HG02642 (cell line): ENCODE measurements at regions not wholly inside any gene's neighbourhood (a gene's known extent, or its start where the extent isn't known, plus 50 kb on each side); places are given as distances from the start of the nearest gene placed in this dataset.
"Not testable (repeated sequence)": the region's sequence is repeated elsewhere in the genome, so short reads cannot be mapped to it uniquely, and the experiment has no call there.

ENCODE experiments used
- ATAC-seq: cut with Tn5 transposase; IDR thresholded peaks from one replicate; pipeline ENCODE4 v1.9.1; 2021; ENCODE audit warnings: mild to moderate bottlenecking; ENCODE audit not compliant: unreplicated experiment, poor library complexity

DNA sequence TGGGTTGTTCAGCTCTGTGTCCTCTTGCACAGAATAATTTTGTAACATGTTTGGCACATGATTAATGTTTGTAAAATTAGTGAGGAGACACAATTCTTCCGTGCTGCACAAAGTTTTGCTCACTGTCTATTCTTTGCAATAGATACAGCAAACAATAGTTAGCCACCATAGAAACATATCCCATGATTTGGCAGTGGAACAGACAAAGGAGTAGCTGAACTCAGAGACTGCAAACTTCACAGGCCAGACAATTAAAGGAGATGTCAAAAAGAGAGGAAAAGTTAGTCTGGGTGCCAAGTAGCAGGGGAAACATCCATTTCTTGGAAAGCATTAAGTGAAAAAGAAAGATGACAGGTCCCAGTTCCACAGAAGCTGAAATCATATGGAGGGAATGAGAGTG, 267.4 kb upstream of the NRXN1 start:
- ATAC-seq = no peak

DNA sequence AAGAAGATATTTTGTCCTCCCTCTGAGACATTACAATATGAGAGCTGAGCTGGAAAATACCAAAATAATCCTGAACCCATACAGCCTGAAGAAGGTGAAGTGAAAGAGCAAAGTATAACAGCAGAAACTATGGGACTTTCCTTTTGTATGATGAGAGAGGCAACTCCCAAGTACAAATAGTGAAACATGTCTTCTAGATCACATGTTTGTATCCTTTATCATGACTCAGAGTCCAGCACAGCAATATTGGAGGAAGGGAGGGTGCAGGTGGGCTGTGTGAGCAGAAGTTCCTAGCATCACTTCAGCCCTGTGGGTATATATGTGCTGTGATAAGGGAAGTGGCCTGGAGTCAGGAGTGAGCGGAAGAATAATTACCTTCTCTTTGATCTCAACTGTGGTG, 265.6 kb upstream of the NRXN1 start:
- no peak for ATAC-seq

DNA sequence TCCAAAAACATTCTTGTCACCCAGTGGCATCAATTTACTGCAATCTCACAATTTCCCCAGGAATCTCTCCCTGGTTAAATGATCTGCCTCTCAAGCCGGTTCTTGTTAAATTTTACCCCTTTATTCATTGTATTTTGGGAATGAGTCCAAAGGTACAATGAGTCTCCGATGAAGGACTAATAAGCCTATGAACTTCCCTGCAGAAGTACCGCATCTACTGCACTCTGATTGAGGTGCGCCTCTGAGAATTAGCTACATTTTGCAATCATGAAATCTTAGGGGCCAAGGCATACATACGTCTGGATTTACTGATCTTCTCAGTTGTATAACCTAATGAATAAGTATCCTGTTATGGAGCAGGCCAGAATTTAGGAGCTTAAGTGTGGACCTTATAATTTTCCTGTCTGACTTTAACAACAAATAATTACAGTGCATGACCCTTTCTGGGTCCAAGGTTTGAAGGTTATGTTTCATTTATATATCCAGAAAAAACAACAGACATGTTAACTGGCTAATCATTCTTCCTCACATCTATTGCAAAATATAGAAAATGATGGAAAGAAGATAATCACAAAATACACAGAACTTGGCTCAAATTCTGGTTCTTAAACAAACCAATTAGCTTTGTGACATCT, 261.8 kb upstream of the NRXN1 start:
- no peak for ATAC-seq

DNA sequence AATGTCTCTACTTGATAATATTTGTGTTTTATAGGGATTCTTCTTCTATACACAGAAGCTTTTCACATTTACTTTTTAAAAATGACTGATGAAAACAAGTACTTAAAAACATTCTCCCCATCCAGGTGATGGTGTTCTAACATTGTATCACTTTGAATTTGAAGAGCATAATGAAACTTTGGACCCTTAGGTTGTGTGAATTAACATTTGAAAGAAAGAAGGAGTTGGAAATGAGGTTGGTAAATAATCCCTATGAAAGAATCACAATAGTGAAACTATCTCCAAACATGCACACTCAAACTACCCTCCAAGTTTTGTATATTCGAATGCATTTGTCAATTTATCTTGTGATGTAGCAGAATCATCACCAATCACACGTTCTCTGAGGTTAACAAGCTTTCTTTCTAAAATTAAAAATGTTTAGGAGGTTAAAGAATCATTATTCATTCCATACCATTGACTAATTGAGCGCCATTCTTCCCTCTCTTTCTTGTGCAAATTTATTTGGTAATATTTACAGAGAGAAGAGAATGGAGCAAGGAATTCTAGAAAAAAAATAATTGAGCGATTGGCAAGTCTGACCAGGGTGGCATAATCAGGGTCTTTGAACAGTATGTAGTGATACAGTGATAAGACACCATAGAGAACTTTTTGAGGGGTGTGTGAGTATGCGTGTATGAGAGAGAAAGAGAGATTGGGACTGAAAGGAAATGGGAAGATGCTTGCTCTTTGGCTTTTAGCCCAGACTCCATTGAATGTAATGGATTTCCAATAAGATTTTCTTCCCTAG, 260.0 kb upstream of the NRXN1 start:
- ATAC-seq = no peak

DNA sequence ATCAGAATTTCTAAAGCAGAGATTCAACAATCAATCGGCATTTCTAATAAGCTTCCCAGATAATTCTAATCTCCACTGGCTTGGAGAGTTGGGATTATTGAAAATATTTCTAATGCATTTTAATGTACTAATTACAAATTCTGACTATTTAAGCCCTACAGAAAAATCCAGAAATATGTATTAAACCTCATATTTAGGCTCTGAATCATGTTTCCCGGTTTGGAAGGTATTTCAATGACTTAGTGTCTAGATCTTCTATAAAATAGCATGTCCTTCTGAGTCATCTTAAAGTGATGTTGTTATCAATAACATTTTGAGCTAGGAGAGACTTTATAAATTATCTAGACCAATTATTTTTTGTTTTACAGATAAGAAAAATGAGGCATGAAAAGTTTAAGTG, 258.8 kb upstream of the NRXN1 start:
- no peak for ATAC-seq

DNA sequence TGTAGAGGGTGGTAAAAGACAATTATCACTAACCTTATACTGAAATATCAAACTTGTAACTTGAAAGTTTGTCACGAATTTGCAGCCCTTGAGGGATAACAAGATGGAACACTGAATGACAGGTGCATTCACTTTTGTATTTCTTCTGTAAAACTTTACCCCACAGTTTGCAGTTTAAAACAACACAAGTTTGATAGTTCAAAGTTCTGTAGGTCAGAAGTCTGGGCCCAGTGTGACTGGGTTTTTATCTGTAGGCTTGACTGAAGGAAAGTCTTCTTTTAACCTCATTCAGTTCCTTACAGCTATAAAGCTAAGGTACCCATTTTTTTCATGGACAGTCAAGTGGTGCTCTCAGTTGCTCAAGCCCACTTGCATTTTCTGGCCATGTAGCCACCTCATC, 257.1 kb upstream of the NRXN1 start:
- no peak for ATAC-seq

DNA sequence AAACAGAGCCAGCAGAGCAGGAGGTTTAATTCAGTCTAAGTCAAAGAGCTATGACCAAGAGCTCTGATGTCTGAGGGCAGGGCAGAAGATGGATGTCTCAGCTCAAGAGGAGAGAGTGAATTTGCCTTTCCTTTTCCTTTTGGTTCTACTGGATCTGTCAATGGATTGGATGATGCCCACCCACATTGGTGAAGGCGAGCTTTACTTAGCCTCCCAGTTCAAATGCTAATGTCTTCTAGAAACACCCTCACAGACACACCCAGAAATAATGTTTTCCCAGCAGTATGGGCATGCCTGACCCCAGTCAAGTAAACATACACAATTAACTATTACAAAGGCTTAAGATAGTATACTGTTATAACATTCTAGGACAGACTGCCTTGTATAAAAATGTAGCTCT, 236.3 kb upstream of the NRXN1 start:
- no peak for ATAC-seq

DNA sequence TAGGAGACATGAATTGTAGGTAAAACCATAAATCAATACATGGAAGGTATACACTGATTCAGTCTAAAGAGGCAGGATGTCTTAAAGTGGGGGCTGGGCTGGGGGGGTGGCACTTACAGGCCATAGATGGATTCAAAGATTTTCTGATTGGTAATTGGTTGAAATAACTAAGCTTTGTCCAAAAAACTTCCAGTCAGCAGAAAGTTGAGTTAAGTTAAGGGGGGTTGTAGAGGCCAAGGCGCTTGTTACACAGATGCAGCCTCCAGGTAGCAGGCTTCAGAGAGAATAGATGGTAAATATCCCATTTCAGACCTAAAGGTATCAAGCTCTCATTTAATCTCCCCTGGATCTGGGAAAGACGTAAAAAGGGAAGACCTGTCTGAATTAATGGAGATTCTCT, 233.6 kb upstream of the NRXN1 start:
- ATAC-seq = no peak

DNA sequence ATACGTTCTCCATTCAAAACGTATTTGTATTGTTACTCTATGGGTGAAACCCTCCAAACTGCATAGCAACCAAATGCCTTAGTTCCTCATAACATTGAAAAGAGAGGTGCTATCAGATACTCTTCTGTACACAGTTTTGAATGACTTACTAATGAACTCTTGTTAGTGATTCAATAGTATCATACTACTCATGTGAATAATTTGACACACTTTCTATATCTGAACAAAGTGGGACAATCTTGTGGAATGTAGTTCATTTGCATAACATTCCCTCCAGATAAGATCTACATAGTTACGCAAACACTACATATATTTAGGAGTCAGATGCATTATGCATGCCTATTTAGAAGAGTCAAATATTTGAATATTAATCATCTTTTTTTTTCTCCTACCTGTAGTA, 232.0 kb upstream of the NRXN1 start:
- ATAC-seq = no peak

DNA sequence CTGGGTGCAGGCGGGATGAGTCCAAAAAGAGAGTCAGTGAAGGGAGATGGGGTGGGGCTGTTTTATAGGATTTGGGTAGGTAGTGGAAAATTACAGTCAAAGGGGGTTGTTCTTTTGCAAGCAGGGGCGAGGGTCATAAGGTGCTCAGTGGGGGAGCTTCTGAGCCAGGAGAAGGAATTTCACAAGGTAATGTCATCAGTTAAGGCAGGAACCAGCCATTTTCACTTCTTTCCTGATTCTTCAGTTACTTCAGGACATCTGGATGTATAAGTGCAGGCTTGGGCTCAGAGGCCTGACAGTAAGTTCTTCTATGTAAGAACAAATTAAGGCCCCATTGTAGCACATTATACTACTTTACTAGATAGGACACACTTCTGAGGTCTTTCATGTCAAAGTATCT, 231.2 kb upstream of the NRXN1 start:
- ATAC-seq = not testable (repeated sequence)

DNA sequence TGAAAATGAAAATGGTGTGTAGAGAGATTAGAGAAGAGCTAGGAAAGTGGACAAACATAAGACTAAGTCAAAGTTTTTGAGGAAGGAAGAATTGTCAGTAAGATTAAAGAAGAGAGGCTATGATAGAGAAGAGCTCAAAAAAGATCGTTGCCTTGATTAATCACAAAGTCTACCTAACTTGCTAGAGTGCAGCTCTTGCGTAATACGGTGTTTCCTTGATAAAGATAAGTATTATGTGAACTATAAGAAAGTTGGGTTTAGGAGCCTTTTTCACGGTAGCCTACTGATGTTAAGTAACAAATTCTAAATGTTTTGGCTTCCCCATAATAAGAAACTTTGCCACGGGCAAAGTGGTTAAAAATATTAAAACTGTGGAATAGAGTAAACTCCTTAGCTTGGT, 226.4 kb upstream of the NRXN1 start:
- ATAC-seq = no peak

DNA sequence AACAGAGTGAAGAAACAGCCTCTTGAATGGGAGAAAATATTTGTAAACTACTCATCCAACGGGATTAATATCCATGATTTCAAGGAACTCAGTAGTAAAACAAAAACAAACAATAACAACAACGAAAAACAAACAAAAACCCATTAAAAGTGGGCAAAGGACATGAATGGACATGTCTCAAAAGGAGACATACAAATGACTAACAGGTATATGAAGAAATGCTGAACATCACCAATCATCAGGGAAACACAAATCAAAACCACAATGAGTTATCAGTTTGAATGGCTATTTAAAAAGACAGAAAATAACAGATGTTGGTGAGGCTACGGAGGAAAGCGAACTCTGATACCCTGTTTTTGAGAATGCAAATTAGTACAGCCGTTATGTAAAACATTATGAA, 224.8 kb upstream of the NRXN1 start:
- no peak for ATAC-seq

DNA sequence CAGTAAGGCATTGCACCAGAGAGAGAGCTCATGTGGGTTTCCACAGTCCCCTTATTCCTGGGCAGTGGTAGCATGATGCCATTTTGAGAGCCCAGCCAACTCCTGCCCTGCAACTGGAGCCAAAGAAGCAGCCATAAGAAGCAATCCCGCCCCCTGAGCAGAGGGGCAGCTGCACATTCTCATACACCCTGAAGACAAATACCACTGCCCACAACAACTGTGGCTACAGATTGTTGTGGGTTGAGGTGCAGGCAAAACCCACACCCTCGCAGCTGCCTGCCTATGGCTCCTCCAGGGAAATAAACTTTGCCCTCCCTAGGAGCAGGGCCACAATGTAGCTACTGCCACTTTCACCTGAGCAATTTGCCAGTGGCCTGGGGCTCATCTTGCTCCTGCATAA, 219.4 kb upstream of the NRXN1 start:
- no peak for ATAC-seq

DNA sequence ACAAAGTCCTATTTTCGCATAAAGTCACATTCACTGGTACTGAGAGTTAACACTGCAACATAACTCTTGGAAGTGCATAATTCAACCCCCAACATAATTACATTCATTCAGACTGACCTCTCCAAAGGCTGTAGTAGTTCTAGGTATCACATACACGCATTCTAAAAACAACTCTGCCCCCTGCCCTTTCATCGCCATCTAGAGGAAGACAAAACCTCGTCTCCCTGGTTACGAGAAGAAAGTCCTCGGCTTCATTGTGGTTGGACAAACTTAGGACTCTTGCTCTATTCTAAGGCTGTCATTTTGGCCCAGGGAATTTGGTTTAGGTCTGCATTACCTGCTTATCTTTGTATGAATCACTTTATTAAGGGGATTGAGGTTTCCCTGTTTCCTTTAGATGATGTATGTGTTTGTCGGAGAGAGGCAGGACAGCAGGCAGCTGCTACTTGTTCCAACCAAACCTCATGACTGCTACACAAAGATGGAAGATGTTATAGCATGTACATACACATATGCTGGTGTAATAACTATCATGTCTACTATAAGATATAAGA, 215.4 kb upstream of the NRXN1 start:
- no peak for ATAC-seq

DNA sequence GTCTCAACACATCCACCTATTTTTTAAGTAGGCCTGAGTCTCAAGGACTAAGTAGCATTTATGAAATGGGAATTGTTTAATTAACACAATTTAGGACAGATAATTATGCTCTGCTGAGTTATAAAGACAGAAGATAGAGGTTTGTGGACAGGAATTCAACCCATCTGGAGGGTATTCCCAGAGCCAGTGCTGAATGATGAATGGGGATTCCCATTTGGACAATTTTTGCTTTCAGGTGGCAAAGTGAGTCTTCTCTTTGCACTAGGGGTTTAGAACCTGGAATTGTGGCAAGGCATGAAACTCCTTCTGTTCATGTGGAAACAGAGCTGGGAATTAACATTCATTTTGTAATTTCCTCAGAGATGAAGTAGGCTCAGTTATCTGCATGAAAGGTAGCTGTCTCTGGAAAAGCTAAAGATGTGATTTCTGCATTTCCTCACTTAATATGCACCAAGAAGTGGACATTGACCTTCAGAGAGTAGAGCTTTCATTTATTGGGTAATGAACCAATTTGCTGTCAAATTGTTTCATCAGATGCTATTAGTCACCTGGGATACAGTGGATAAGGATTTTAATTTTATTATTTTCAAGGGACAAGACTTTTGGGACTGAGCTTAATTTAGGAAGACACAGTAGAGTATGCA, 212.1 kb upstream of the NRXN1 start:
- ATAC-seq = no peak

DNA sequence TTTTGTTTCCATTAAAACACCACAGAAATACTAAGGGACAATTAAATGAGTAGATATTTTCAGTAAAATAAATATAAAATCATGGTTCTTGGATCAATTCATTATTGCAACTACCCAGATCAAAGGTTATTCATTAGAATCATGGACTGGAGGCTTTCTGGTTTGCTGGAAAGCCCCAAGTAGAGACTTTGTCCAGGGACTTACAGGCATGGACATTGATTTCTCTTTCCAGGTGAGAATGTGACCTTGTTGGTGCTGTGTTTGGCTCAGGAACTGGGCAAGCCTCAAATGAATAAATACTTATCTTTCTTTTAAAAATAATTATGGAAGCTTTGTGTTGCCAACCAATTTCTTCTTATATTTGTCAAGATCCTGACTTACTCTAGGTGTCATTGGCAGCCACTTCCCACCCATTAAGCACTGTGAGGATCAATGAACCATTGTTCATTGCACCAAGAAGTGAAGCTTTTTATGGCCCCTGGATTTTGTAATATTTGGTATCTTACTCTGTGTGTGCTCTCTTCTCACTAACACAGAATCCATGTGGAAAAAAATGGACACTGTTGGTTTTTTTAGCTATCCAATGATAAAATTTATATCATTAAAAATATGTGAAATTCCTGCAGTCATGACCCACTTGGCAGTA, 205.8 kb upstream of the NRXN1 start:
- ATAC-seq = no peak

DNA sequence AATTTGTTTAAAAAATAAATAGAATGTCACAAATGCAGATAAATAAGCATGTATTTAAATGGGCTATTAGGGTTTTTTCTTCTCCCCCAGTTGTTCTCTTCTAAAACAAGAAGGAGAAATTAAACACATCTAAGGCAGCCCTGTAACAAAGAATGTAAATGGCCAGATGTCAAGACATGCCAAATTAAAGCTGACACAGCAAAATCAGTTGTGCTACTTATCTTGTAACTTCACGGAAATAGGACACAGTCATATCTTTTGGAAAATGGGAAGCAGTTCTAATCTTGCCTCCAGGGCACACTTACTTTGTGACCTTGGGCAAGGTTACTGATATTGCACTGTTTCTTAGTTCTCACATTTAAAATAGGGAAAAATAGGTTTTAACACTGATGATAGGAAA, 200.1 kb upstream of the NRXN1 start:
- no peak for ATAC-seq

DNA sequence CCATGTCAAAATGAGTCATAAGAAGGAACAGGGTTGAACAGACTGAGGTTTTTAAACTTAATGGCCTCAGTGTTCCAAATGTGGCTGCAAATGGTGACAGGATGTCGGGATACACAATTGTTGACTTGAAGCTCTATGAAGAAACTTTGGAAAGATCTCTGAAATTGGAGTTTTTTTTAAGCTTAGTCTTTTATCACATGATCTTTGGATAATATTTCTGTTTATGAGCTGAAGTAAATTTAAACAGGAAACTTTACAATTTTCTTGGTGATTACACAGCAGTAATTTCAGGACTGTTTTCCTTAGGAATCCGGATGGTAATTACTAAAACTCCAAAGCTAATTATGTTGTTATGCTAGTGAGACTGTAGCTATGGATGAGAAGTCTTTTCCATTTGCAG, 199.1 kb upstream of the NRXN1 start:
- ATAC-seq = no peak

DNA sequence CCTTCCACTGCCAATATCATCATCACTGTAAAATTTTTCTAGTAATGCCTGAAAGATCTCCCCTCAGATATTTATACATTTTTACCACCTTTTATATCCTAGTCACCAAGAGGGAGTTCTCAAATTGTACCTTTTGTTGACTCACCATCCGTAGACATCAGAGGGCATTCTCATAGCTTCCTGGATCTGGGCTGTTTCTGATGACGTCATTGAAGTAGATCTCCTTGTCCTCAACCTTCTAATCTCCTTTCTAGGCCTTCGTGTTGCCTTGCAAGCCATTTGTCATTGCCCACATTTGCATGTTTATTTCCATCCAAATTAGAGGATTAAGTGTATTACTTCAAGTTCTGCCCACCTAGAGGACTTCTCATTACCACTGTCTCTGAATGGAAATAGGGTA, 193.4 kb upstream of the NRXN1 start:
- ATAC-seq = no peak

DNA sequence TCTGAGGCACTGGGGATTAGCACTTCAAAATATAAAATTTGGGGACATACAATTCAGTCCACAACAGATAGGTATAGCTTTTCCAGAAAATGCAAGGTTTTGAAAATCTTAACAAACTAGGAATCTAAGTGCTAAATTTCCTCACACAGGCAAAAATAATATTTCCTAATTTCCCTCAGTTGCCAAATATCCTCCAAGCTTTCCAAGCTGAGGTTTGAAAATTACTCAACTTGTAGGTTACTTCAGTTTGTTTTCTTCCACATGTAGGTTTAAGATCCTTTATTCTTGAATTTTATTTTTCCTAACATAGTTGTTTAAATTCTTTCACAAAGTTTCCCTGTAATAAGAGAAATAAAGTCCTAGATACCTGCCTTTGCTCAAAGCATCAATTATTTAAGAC, 192.9 kb upstream of the NRXN1 start:
- ATAC-seq = no peak

DNA sequence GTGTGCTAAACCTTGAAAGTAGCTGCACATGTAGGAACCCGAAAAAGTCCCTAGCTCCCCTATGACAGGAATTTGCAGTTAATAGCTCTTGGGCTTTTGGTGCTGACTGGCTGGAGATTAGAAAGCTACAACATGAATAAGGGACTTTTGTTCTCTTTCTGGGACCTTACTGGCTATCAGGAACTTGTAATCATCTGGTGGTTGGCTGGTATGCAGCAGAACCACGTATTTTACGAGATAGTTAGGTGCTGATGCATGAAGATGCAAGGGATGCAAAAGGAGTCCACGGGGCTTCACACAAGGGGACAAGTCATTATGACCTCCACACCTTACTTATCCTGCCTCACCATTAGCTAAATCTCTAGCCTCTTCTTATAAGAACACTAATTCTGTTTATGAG, 190.2 kb upstream of the NRXN1 start:
- no peak for ATAC-seq
